ENCODE measurements at regions not wholly inside any gene's neighbourhood (a gene's known extent, or its start where the extent isn't known, plus 50 kb on each side); places are given as distances from the start of the nearest gene placed in this dataset.

- no peak for TF ChIP-seq CTCF (IDR thresholded peaks at IDR 0.05; ENCODE audit: control extremely low read depth in 1 of 3, insufficient read depth in 1 of 3, low read depth in 1 of 3, low read length in 3 of 3)
- no peak for TF ChIP-seq BRCA1 (IDR thresholded peaks at IDR 0.05; ENCODE audit: low read depth, low read length)
- TF ChIP-seq BCL11A (IDR thresholded peaks at IDR 0.05; ENCODE audit: low read depth in 2 of 2, low read length in 2 of 2), result no peak
- TF ChIP-seq BACH1 (IDR thresholded peaks at IDR 0.05; ENCODE audit: low read length), result no peak
- no peak for TF ChIP-seq RAD21 (IDR thresholded peaks at IDR 0.05 in 1 of 2, conservative IDR thresholded peaks at IDR 0.05 in 1 of 2; ENCODE audit: low read depth in 2 of 2, low read length in 2 of 2)
- TF ChIP-seq KDM1A (IDR thresholded peaks at IDR 0.05; ENCODE audit: borderline replicate concordance, low read length), result no peak
- TF ChIP-seq TAF1 (IDR thresholded peaks at IDR 0.05; ENCODE audit: low read depth, low read length), result no peak
- TF ChIP-seq POLR2A (IDR thresholded peaks at IDR 0.05; ENCODE audit: control extremely low read depth in 1 of 2, low read depth in 2 of 2, low read length in 2 of 2), result no peak
- TF ChIP-seq EZH2 (IDR thresholded peaks at IDR 0.05; ENCODE audit: low read depth, low read length, severe bottlenecking), result no peak
- TF ChIP-seq SAP30 (IDR thresholded peaks at IDR 0.05; ENCODE audit: insufficient read depth, insufficient replicate concordance, low read length), result no peak
- no peak for TF ChIP-seq EP300 (IDR thresholded peaks at IDR 0.05; ENCODE audit: borderline replicate concordance in 1 of 2, low read depth in 2 of 2, low read length in 2 of 2)
- no peak for TF ChIP-seq PHF8 (conservative IDR thresholded peaks at IDR 0.05; ENCODE audit: low read depth, low read length)
- no peak for TF ChIP-seq ZNF274 (IDR thresholded peaks at IDR 0.05; ENCODE audit: borderline replicate concordance, extremely low read depth, low read length)
Observed at GRCh38 chr2:61634512-61634911, 96.4 kb upstream of the XPO1 start.

Data from H1 (cell line).